ENCODE measurements at regions not wholly inside any gene's neighbourhood (a gene's known extent, or its start where the extent isn't known, plus 50 kb on each side); places are given as distances from the start of the nearest gene placed in this dataset.

DNA sequence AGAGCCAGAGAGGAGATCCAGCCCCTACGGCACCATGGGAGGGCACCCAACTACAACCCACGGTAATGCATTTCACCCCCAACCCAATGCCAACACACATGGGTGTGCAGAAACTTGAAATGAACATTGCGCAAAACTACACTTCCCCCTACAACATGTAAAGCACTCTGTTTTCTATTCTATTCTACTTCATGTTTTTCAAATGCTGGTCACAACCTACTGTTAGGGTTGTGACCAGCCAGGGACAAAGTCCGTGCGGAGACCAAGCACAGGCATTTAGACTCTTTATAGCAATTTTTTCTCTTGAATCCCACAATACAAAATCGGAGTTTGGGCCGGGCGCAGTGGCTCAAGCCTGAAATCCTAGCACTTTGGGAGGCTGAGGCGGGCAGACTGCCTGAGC, 90.6 kb downstream of the MRPL14 start (continued):
- TF ChIP-seq FOXA3 (CRISPR knock-in tag; IDR thresholded peaks at IDR 0.05) (peak; percentile 24), NFE2L1 (CRISPR knock-in tag; IDR thresholded peaks at IDR 0.05; ENCODE audit: borderline replicate concordance) (no peak), KLF16 (CRISPR knock-in tag; IDR thresholded peaks at IDR 0.05) (0 out of 4 replicates have a peak, but pooled peaks of 1 of the 2 experiments have one; percentile 21), EEA1 (CRISPR knock-in tag; IDR thresholded peaks at IDR 0.05; ENCODE audit: borderline replicate concordance) (no peak), ZBTB20 (CRISPR knock-in tag; IDR thresholded peaks at IDR 0.05; ENCODE audit: borderline replicate concordance, low read depth) (peak; percentile 40; the same call in 1 of the 2 replicates), ZNF720 (CRISPR knock-in tag; IDR thresholded peaks at IDR 0.05) (no peak), HNF4G (IDR thresholded peaks at IDR 0.05; ENCODE audit: borderline replicate concordance, low read depth, low read length) (peak; percentile 71), HNF4G (CRISPR knock-in tag; IDR thresholded peaks at IDR 0.05; ENCODE audit: borderline replicate concordance, low read depth) (no peak), ZMYM3 (CRISPR knock-in tag; IDR thresholded peaks at IDR 0.05) (no peak), ZIK1 (CRISPR knock-in tag; IDR thresholded peaks at IDR 0.05; ENCODE audit: borderline replicate concordance, low read depth) (0 out of 2 replicates have a peak, but pooled peaks have one; percentile 20), SMAD9 (CRISPR knock-in tag; IDR thresholded peaks at IDR 0.05) (no peak), HMG20A (CRISPR knock-in tag; IDR thresholded peaks at IDR 0.05; ENCODE audit: borderline replicate concordance) (no peak; the same call in 1 of the 2 replicates), KDM1A (CRISPR knock-in tag; IDR thresholded peaks at IDR 0.05) (no peak), ZBTB1 (CRISPR knock-in tag; IDR thresholded peaks at IDR 0.05; ENCODE audit: borderline replicate concordance) (no peak)
- TF ChIP-seq, protein P1, sequence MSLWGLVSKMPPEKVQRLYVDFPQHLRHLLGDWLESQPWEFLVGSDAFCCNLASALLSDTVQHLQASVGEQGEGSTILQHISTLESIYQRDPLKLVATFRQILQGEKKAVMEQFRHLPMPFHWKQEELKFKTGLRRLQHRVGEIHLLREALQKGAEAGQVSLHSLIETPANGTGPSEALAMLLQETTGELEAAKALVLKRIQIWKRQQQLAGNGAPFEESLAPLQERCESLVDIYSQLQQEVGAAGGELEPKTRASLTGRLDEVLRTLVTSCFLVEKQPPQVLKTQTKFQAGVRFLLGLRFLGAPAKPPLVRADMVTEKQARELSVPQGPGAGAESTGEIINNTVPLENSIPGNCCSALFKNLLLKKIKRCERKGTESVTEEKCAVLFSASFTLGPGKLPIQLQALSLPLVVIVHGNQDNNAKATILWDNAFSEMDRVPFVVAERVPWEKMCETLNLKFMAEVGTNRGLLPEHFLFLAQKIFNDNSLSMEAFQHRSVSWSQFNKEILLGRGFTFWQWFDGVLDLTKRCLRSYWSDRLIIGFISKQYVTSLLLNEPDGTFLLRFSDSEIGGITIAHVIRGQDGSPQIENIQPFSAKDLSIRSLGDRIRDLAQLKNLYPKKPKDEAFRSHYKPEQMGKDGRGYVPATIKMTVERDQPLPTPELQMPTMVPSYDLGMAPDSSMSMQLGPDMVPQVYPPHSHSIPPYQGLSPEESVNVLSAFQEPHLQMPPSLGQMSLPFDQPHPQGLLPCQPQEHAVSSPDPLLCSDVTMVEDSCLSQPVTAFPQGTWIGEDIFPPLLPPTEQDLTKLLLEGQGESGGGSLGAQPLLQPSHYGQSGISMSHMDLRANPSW (CRISPR knock-in tag; IDR thresholded peaks at IDR 0.05; ENCODE audit: borderline replicate concordance): no peak
- TF ChIP-seq, protein P2, sequence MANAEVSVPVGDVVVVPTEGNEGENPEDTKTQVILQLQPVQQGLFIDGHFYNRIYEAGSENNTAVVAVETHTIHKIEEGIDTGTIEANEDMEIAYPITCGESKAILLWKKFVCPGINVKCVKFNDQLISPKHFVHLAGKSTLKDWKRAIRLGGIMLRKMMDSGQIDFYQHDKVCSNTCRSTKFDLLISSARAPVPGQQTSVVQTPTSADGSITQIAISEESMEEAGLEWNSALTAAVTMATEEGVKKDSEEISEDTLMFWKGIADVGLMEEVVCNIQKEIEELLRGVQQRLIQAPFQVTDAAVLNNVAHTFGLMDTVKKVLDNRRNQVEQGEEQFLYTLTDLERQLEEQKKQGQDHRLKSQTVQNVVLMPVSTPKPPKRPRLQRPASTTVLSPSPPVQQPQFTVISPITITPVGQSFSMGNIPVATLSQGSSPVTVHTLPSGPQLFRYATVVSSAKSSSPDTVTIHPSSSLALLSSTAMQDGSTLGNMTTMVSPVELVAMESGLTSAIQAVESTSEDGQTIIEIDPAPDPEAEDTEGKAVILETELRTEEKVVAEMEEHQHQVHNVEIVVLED (CRISPR knock-in tag; IDR thresholded peaks at IDR 0.05; ENCODE audit: borderline replicate concordance): no peak
- TF ChIP-seq, protein P3, sequence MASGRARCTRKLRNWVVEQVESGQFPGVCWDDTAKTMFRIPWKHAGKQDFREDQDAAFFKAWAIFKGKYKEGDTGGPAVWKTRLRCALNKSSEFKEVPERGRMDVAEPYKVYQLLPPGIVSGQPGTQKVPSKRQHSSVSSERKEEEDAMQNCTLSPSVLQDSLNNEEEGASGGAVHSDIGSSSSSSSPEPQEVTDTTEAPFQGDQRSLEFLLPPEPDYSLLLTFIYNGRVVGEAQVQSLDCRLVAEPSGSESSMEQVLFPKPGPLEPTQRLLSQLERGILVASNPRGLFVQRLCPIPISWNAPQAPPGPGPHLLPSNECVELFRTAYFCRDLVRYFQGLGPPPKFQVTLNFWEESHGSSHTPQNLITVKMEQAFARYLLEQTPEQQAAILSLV (CRISPR knock-in tag; IDR thresholded peaks at IDR 0.05; ENCODE audit: borderline replicate concordance): no peak
- TF ChIP-seq, protein P4, sequence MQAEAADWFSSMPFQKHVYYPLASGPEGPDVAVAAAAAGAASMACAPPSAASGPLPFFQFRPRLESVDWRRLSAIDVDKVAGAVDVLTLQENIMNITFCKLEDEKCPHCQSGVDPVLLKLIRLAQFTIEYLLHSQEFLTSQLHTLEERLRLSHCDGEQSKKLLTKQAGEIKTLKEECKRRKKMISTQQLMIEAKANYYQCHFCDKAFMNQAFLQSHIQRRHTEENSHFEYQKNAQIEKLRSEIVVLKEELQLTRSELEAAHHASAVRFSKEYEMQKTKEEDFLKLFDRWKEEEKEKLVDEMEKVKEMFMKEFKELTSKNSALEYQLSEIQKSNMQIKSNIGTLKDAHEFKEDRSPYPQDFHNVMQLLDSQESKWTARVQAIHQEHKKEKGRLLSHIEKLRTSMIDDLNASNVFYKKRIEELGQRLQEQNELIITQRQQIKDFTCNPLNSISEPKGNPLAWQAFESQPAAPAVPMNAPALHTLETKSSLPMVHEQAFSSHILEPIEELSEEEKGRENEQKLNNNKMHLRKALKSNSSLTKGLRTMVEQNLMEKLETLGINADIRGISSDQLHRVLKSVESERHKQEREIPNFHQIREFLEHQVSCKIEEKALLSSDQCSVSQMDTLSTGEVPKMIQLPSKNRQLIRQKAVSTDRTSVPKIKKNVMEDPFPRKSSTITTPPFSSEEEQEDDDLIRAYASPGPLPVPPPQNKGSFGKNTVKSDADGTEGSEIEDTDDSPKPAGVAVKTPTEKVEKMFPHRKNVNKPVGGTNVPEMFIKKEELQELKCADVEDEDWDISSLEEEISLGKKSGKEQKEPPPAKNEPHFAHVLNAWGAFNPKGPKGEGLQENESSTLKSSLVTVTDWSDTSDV (CRISPR knock-in tag; IDR thresholded peaks at IDR 0.05): no peak
- TF ChIP-seq, protein P5, sequence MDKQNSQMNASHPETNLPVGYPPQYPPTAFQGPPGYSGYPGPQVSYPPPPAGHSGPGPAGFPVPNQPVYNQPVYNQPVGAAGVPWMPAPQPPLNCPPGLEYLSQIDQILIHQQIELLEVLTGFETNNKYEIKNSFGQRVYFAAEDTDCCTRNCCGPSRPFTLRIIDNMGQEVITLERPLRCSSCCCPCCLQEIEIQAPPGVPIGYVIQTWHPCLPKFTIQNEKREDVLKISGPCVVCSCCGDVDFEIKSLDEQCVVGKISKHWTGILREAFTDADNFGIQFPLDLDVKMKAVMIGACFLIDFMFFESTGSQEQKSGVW (CRISPR knock-in tag; IDR thresholded peaks at IDR 0.05; ENCODE audit: borderline replicate concordance): no peak
- TF ChIP-seq, protein P6, sequence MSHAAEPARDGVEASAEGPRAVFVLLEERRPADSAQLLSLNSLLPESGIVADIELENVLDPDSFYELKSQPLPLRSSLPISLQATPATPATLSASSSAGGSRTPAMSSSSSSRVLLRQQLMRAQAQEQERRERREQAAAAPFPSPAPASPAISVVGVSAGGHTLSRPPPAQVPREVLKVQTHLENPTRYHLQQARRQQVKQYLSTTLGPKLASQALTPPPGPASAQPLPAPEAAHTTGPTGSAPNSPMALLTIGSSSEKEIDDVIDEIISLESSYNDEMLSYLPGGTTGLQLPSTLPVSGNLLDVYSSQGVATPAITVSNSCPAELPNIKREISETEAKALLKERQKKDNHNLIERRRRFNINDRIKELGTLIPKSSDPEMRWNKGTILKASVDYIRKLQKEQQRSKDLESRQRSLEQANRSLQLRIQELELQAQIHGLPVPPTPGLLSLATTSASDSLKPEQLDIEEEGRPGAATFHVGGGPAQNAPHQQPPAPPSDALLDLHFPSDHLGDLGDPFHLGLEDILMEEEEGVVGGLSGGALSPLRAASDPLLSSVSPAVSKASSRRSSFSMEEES (CRISPR knock-in tag; IDR thresholded peaks at IDR 0.05): 0 out of 2 replicates have a peak, but pooled peaks have one; percentile 29
